ENCODE measurements at regions not wholly inside any gene's neighbourhood (a gene's known extent, or its start where the extent isn't known, plus 50 kb on each side); places are given as distances from the start of the nearest gene placed in this dataset.

DNA sequence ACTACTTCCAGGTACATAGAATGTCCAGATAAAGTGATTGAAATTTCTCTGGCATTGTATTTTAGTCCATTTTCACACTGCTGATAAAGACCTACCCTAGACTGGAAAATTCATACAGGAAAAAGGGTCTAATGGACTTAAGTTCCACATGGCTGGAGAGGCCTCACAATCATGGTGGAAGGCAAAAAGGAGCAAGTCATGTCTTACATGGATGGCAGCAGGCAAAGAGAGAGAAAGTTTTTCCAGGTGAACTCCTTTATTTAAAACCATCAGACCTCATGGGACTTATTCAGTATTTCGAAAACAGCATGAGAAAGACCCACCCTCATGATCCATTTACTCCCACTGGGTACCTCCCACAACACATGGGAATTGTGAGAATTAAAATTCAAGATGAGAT lies 1359.7 kb upstream of the RAG2 start:
- ATAC-seq (no peak), DNase-seq (no peak)
- TF ChIP-seq, protein P1, sequence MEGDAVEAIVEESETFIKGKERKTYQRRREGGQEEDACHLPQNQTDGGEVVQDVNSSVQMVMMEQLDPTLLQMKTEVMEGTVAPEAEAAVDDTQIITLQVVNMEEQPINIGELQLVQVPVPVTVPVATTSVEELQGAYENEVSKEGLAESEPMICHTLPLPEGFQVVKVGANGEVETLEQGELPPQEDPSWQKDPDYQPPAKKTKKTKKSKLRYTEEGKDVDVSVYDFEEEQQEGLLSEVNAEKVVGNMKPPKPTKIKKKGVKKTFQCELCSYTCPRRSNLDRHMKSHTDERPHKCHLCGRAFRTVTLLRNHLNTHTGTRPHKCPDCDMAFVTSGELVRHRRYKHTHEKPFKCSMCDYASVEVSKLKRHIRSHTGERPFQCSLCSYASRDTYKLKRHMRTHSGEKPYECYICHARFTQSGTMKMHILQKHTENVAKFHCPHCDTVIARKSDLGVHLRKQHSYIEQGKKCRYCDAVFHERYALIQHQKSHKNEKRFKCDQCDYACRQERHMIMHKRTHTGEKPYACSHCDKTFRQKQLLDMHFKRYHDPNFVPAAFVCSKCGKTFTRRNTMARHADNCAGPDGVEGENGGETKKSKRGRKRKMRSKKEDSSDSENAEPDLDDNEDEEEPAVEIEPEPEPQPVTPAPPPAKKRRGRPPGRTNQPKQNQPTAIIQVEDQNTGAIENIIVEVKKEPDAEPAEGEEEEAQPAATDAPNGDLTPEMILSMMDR (IDR thresholded peaks at IDR 0.05), result no peak
- Histone ChIP-seq H3K36me3 (ENCODE audit: low read depth) (no peaks in the 10 kb centered on the region), H3K9me3 (peaks cover 10% of the 10 kb centered on the region), H3K4me3 (no peak overlapping the region), H3K4me1 (ENCODE audit: low read depth) (no peaks in the 10 kb centered on the region)
- intact Hi-C loops (cut with DNase I, micrococcal nuclease), result no loop called here

DNA sequence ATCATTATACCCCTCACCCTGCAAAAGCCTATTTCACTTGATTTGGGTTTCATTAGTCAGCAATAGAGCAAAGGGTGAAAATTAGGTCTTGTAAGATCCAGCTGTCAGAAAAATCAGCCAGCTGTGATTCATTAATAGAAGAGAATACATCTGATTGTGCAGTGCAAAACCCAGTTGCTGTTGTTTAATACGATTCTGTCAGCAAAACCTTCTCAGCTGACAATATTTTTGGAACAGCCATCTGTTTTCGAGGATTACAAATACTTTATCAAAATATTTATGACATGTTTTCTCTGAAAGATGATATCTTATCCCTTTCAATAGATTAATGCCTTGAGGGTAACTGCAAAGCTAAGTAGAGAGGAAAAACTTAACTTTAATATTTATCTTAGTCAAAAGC lies 1354.0 kb upstream of the RAG2 start:
- DNase-seq (no peak), ATAC-seq (no peak)
- TF ChIP-seq, protein P1 (IDR thresholded peaks at IDR 0.05), result no peak
- intact Hi-C loops (cut with DNase I, micrococcal nuclease), result no loop called here
- no peak overlapping the region for H3K4me3 ChIP-seq
- H3K4me1 ChIP-seq (ENCODE audit: low read depth), result no peaks in the 10 kb centered on the region
- no peaks in the 10 kb centered on the region for H3K9me3 ChIP-seq
- no peaks in the 10 kb centered on the region for H3K36me3 ChIP-seq (ENCODE audit: low read depth)

DNA sequence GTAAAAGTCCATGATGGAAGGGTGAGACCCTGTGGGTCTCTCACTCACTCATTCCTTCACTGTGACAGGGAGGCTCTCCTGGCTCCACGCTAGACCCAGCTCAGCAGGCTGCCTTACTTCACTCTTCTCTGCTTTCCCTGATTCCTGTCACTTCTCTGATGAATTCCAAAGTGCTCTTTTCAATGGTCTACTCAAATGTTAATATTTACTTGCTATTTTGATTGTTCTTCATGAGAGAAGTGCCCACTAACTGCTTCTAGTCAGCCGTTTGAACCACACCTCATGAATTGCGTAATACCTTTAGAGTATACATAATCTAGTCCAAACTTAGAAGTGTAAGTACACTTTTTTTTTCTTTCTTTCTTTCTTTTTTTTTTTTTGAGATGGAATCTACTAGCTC lies 1350.2 kb upstream of the RAG2 start:
- TF ChIP-seq, protein P1 (IDR thresholded peaks at IDR 0.05), result no peak
- no peaks in the 10 kb centered on the region for H3K4me1 ChIP-seq (ENCODE audit: low read depth)
- DNase-seq (no peak), ATAC-seq (no peak)
- intact Hi-C loops (cut with DNase I, micrococcal nuclease), result no loop called here
- no peak overlapping the region for H3K4me3 ChIP-seq
- peaks cover 9% of the 10 kb centered on the region for H3K9me3 ChIP-seq
- no peaks in the 10 kb centered on the region for H3K36me3 ChIP-seq (ENCODE audit: low read depth)

DNA sequence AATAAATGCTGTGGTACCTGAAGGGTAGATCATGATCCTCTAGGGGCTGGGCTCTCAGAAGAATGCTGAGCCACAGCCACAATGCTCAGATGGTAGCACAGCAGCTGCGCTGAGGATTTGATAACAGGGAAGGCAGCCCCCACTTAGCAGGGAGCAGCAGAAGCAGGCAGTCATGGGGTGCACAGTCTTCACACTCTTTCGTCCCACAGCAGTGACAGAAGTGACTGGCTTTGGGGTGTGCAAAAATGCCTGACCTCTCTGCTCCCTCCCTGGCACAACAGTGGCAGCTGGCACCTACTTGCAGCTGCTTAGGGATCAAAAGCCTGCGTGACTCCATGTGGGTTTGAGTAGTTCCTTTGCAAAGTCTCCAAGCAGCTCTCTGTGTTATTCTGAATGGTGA lies 1349.8 kb upstream of the RAG2 start:
- Histone ChIP-seq H3K9me3 (peaks cover 9% of the 10 kb centered on the region), H3K4me3 (no peak overlapping the region), H3K36me3 (ENCODE audit: low read depth) (no peaks in the 10 kb centered on the region), H3K4me1 (ENCODE audit: low read depth) (no peaks in the 10 kb centered on the region)
- TF ChIP-seq, protein P1 (IDR thresholded peaks at IDR 0.05), result no peak
- intact Hi-C loops (cut with DNase I, micrococcal nuclease), result no loop called here
- no peak for ATAC-seq
- no peak for DNase-seq

DNA sequence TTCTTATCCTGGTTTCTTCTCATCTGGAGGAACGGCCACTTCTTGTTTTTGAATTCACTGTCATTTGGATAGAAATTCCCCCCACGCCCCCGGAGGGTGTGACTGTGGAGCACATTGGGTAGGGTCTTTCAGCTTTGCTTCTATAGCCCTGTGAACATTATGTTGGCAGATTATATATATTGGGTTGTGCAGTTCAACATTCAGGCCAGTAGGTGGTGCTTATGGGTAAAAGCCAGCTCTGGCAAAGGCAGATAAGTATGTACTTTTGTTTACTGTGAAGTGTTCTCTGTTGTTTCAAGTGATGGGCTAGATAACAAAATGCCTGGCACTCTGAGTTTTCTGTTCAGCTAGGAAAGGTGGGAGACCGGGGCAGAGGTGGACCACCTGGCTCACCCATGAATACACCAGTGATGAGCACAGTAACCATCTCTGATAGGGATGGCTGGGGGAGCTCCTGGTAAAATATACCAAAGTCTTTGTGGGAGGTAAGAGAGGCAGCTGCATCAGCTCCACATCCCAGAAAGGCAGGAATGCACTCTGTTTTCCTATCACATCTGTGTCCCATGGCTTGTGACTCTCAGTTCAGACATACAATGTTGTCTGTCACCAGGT lies 1348.2 kb upstream of the RAG2 start:
- H3K36me3 ChIP-seq (ENCODE audit: low read depth), result no peaks in the 10 kb centered on the region
- H3K9me3 ChIP-seq, result peaks cover 9% of the 10 kb centered on the region
- TF ChIP-seq, protein P1 (IDR thresholded peaks at IDR 0.05), result peak; percentile 22
- no peaks in the 10 kb centered on the region for H3K4me1 ChIP-seq (ENCODE audit: low read depth)
- intact Hi-C loops (cut with DNase I, micrococcal nuclease), result no loop called here
- DNase-seq (peak in 1 of 3 donors; percentile 39), ATAC-seq (peak; percentile 61)
- no peak overlapping the region for H3K4me3 ChIP-seq

DNA sequence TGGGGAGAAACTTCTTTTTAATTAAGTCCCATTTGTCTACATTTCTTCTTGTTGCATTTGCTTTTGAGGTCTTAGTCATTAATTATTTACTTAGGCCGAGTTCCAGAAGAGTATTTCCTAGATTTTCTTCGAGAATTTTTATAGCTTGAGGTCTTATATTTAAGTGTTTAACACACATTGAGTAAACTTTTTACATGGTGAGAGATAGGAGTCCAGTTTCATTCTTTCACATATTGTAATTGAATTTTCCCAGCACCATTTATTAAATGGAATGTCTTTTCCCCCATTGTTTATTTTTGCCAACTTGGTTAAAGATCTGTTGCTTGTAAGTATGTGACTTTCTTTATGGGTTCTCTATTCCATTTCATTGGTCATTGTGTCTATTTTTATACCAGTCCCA lies 1344.0 kb upstream of the RAG2 start:
- DNase-seq, result no peak
- TF ChIP-seq, protein P1 (IDR thresholded peaks at IDR 0.05), result no peak
- no peaks in the 10 kb centered on the region for H3K4me1 ChIP-seq (ENCODE audit: low read depth)
- peaks cover 9% of the 10 kb centered on the region for H3K9me3 ChIP-seq
- no peaks in the 10 kb centered on the region for H3K36me3 ChIP-seq (ENCODE audit: low read depth)
- ATAC-seq, result no peak
- intact Hi-C loops (cut with DNase I, micrococcal nuclease), result no loop called here
- H3K4me3 ChIP-seq, result no peak overlapping the region

Measured in mucosa of descending colon (tissue), 3 donors.